ENCODE measurements at regions not wholly inside any gene's neighbourhood (a gene's known extent, or its start where the extent isn't known, plus 50 kb on each side); places are given as distances from the start of the nearest gene placed in this dataset.

DNA sequence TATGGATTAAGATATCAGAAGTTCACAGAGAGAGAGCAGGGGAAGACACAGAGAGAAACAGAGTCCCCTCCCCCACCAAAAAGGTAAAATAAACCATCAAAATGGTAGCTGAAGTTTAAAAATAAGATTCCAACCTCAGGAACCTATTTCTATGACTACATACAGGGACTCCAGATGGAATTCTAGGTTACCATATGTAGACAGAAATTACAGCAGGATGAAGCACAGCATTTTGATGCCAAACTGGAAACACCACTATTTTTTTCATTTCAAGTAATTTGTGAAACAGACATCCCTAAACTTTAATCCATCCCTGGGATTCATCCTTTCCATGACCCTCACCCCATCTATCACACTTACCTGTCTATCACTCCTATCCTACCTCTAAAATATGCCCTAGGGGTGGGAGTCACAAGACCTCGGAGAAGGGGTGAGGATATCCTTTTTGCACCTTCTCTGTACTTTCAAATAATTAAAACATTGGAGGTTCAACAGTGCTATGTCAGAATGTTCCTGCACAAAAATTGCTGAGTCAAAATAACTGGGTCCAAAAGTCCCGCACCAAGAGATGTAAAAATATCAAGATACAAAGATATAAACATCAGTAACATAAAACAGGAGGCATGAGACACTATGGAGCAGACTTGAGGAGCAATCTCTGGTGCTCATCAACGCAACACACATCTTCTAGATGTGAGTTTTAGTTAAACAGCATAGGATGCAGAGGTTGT lies 344.5 kb upstream of the RASGEF1B start:
- no peak overlapping the region for H3K4me3 ChIP-seq
- no peak for DNase-seq (ENCODE audit: low read depth in 1 of 2, low spot score in 1 of 2)
- TF ChIP-seq, protein P1, sequence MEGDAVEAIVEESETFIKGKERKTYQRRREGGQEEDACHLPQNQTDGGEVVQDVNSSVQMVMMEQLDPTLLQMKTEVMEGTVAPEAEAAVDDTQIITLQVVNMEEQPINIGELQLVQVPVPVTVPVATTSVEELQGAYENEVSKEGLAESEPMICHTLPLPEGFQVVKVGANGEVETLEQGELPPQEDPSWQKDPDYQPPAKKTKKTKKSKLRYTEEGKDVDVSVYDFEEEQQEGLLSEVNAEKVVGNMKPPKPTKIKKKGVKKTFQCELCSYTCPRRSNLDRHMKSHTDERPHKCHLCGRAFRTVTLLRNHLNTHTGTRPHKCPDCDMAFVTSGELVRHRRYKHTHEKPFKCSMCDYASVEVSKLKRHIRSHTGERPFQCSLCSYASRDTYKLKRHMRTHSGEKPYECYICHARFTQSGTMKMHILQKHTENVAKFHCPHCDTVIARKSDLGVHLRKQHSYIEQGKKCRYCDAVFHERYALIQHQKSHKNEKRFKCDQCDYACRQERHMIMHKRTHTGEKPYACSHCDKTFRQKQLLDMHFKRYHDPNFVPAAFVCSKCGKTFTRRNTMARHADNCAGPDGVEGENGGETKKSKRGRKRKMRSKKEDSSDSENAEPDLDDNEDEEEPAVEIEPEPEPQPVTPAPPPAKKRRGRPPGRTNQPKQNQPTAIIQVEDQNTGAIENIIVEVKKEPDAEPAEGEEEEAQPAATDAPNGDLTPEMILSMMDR (IDR thresholded peaks at IDR 0.05; ENCODE audit: low read depth, low read length), result no peak
- no peak overlapping the region for H3K27ac ChIP-seq
- no peaks in the 10 kb centered on the region for H3K27me3 ChIP-seq
- H3K4me1 ChIP-seq (ENCODE audit: low read depth), result no peaks in the 10 kb centered on the region
- no peaks in the 10 kb centered on the region for H3K9me3 ChIP-seq (ENCODE audit: low read depth)
- H3K36me3 ChIP-seq, result no peaks in the 10 kb centered on the region

- H3K36me3 ChIP-seq, result no peaks in the 10 kb centered on the region
- no peaks in the 10 kb centered on the region for H3K27me3 ChIP-seq
- DNase-seq (ENCODE audit: low read depth in 1 of 2, low spot score in 1 of 2), result peak in 1 of 2 donors; percentile 87
- no peak overlapping the region for H3K4me3 ChIP-seq
- TF ChIP-seq, protein P1 (IDR thresholded peaks at IDR 0.05; ENCODE audit: low read depth, low read length), result no peak
- no peaks in the 10 kb centered on the region for H3K4me1 ChIP-seq (ENCODE audit: low read depth)
- no peak overlapping the region for H3K27ac ChIP-seq
- no peaks in the 10 kb centered on the region for H3K9me3 ChIP-seq (ENCODE audit: low read depth)
Measured at GRCh38 chr4:81814987-81815541, 343.4 kb upstream of the RASGEF1B start.

DNA sequence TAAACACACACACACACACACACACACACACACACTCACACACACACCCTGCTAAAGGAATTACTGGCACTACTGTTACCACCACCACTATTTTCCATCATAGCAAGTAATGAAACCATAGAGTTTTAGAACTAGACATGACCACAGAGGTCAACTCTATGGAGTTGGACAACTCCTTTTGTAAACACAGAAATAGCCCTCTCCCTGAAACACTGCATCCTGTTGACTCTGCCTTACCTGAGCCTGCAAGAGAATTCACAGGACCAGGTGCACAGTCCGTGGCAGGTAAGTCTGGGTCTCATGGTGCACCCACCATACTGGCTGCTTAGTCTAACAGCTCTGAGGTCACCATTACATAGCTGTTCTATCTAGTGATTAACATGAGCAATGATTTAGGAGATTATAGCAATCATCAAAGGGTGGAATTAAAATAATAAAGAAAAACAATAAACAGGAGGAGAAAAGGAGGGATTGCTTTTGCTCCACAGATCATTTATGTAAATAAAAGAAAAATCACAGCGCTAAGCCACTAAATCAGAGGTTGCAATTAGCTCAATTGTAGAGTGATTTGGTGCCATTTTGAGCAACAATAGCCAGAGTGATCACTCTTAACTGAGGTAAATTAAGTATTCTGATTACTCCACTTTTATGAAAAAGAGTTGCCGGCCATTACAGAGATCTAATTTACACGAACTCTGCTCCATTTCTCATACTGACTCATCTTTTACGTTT lies 340.0 kb upstream of the RASGEF1B start:
- H3K27me3 ChIP-seq, result no peaks in the 10 kb centered on the region
- no peaks in the 10 kb centered on the region for H3K36me3 ChIP-seq
- TF ChIP-seq, protein P1 (IDR thresholded peaks at IDR 0.05; ENCODE audit: low read depth, low read length), result no peak
- no peak for DNase-seq (ENCODE audit: low read depth in 1 of 2, low spot score in 1 of 2)
- H3K4me3 ChIP-seq, result no peak overlapping the region
- H3K4me1 ChIP-seq (ENCODE audit: low read depth), result no peaks in the 10 kb centered on the region
- H3K9me3 ChIP-seq (ENCODE audit: low read depth), result no peaks in the 10 kb centered on the region
- no peak overlapping the region for H3K27ac ChIP-seq

- H3K27ac ChIP-seq, result no peak overlapping the region
- H3K4me3 ChIP-seq, result no peak overlapping the region
- TF ChIP-seq, protein P1 (IDR thresholded peaks at IDR 0.05; ENCODE audit: low read depth, low read length), result no peak
- no peaks in the 10 kb centered on the region for H3K27me3 ChIP-seq
- no peaks in the 10 kb centered on the region for H3K9me3 ChIP-seq (ENCODE audit: low read depth)
- H3K4me1 ChIP-seq (ENCODE audit: low read depth), result no peaks in the 10 kb centered on the region
- no peaks in the 10 kb centered on the region for H3K36me3 ChIP-seq
- DNase-seq (ENCODE audit: low read depth in 1 of 2, low spot score in 1 of 2), result peak in 1 of 2 donors; percentile 83
Measured at GRCh38 chr4:81808011-81808672, 336.4 kb upstream of the RASGEF1B start.

DNA sequence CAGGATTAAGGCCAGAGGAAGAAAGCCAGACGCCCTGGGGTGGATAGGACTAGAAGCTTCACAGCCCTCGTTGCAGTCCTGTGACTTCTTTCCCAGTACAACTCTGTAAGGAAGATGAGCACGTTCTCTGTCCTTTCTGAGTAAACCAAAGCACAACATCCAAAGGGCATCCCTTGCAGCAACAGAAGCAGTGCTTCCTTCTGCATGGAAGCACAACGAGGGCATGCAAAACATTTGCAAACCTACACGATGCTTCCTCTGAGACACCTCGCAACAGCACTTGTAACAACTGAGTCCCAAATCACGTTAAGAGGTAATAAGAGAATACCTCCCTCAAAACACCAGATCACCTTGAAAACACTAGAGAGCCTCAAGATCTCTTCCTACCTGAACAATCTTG lies 335.7 kb upstream of the RASGEF1B start:
- Histone ChIP-seq H3K36me3 (no peaks in the 10 kb centered on the region), H3K9me3 (ENCODE audit: low read depth) (no peaks in the 10 kb centered on the region), H3K4me3 (no peak overlapping the region), H3K4me1 (ENCODE audit: low read depth) (no peaks in the 10 kb centered on the region), H3K27ac (no peak overlapping the region), H3K27me3 (no peaks in the 10 kb centered on the region)
- no peak for DNase-seq (ENCODE audit: low read depth in 1 of 2, low spot score in 1 of 2)
- TF ChIP-seq, protein P1 (IDR thresholded peaks at IDR 0.05; ENCODE audit: low read depth, low read length), result no peak

Measured in cardiac muscle cell (in vitro differentiated cells and primary cell).